NB4 (cell line): ENCODE measurements at regions not wholly inside any gene's neighbourhood (a gene's known extent, or its start where the extent isn't known, plus 50 kb on each side); places are given as distances from the start of the nearest gene placed in this dataset.

Experiments used
- DNase-seq: peaks from one replicate; pipeline ENCODE4 v3.0.0; 2010; ENCODE audit warnings: low read depth
- H3K4me3 ChIP-seq: one replicate; pipeline ENCODE4 v1.5.1; 2011; ENCODE audit warnings: mild to moderate bottlenecking, low read depth, low read length, moderate library complexity
- MYC ChIP-seq: IDR thresholded peaks from 2 replicates; pipeline ENCODE4 v1.6.1; 2011; ENCODE audit warnings: low read depth, low read length
- POLR2A ChIP-seq: IDR thresholded peaks from 2 replicates; pipeline ENCODE4 v1.6.1; 2011; ENCODE audit warnings: mild to moderate bottlenecking; ENCODE audit not compliant: insufficient read length; ENCODE audit errors: extremely low read depth
- TF ChIP-seq, protein P1 (sequence below): IDR thresholded peaks from 2 replicates; pipeline ENCODE4 v1.6.1; 2011; ENCODE audit warnings: low read depth, low read length
- TF ChIP-seq, protein P2 (sequence below): IDR thresholded peaks from one replicate; pipeline ENCODE4 v1.5.1; 2012; ENCODE audit warnings: low read depth, low read length

DNA sequence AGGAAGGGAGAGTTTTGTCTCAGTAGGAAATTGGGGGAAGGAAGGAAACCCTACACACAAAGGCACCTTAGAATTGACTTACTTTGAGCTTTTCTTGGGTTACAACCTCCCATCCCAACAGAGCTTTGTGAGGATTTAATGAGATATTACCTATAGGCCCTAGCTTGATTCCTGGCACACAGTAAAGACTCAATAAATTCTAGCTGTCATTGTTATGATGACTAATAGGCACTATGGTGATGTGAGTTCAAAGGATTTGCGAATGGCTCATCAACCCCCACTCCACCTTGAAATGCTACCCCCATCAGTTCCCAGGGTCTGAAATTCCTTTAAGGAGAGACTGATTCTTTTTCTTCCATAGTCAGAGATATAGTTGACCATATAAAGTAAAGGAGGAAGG, 67.9 kb upstream of the SMNDC1 start:
- TF ChIP-seq POLR2A: no peak
- no peak for TF ChIP-seq MYC
- TF ChIP-seq, protein P1, sequence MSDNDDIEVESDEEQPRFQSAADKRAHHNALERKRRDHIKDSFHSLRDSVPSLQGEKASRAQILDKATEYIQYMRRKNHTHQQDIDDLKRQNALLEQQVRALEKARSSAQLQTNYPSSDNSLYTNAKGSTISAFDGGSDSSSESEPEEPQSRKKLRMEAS: no peak
- TF ChIP-seq, protein P2, sequence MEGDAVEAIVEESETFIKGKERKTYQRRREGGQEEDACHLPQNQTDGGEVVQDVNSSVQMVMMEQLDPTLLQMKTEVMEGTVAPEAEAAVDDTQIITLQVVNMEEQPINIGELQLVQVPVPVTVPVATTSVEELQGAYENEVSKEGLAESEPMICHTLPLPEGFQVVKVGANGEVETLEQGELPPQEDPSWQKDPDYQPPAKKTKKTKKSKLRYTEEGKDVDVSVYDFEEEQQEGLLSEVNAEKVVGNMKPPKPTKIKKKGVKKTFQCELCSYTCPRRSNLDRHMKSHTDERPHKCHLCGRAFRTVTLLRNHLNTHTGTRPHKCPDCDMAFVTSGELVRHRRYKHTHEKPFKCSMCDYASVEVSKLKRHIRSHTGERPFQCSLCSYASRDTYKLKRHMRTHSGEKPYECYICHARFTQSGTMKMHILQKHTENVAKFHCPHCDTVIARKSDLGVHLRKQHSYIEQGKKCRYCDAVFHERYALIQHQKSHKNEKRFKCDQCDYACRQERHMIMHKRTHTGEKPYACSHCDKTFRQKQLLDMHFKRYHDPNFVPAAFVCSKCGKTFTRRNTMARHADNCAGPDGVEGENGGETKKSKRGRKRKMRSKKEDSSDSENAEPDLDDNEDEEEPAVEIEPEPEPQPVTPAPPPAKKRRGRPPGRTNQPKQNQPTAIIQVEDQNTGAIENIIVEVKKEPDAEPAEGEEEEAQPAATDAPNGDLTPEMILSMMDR: no peak
- no peak for DNase-seq
- H3K4me3 ChIP-seq: no peak overlapping the region

DNA sequence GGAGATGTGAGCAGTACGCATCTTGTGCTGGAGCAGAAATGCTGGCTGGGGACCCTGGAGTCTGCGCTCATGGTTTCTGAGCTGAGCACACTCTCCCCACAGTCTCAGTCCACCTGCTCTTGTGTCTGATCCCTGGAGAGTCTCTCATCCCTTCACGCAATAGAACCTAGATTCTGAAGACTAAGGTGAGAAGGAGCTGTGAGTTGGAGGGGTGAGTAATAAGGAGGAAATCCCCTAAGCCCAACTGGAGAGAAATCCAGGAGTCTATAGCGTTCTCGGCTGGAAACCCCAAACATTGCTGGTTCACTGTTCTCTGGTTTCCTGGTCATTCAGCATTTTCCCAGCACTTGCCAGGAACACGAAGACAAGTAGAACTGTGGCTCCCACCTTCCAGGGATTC, 68.3 kb upstream of the SMNDC1 start:
- no peak for DNase-seq
- no peak overlapping the region for H3K4me3 ChIP-seq
- TF ChIP-seq, protein P2: no peak
- no peak for TF ChIP-seq MYC
- TF ChIP-seq, protein P1: no peak
- no peak for TF ChIP-seq POLR2A

DNA sequence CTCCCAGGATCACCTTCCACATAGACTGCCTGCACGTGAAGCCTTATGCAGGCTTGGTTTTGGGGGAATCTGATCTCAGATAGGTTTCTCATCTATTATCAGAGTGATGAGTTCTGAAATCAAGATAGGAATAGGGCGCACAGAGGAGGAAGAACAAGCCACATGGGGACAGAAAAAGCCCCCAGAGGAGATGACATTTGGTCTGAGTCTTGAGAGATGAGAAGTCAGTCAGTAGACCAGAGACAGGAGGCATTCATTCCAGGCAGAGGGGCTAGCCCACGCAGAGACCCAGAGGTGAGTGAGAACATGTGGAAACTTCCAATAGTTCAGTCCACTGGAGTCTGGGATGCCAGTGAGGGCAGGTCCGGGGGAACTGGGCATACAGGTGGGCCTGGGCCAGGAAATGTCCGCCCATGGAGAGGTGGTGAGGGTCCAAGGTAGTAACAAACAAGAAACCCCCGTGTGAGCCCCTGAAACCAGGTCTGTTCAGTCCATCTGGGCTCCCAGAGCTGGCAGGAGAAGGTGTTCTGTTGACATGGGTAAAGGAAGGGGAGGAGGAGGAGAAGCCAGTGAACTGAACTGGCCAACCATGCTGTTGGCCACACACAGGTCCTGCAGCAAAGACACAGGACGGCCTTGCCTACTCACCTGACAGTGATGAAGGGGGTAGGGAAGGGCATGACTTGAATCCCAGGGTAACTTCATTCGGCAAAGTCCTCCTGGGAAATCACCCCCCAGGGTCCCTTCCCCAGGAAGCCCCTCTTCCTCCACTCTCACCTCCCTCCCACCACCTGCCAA, 69.3 kb upstream of the SMNDC1 start:
- TF ChIP-seq, protein P1: no peak
- TF ChIP-seq, protein P2: no peak
- TF ChIP-seq POLR2A: no peak
- TF ChIP-seq MYC: no peak
- H3K4me3 ChIP-seq: no peak overlapping the region
- DNase-seq: no peak

DNA sequence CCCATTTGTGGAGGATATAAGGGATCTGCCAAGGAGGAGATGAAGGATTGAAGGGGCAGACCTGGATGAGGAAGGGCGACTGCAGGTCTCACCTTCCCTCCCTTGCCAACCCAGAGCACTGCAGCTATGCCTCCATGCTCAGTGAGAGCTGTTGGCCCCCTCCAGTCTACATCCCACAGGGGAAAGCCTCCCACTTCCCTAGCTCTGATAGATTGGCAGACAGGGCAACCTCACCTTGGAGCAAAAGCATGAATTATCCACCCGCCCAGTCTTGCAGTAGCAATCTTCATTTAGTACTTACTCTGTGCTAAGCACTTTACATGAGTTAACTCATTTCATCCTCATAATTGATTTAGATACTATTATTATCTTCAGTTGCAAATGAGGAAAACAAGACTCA, 70.4 kb upstream of the SMNDC1 start:
- TF ChIP-seq POLR2A (no peak), MYC (no peak)
- TF ChIP-seq, protein P2: no peak
- TF ChIP-seq, protein P1: no peak
- DNase-seq: no peak
- H3K4me3 ChIP-seq: no peak overlapping the region

DNA sequence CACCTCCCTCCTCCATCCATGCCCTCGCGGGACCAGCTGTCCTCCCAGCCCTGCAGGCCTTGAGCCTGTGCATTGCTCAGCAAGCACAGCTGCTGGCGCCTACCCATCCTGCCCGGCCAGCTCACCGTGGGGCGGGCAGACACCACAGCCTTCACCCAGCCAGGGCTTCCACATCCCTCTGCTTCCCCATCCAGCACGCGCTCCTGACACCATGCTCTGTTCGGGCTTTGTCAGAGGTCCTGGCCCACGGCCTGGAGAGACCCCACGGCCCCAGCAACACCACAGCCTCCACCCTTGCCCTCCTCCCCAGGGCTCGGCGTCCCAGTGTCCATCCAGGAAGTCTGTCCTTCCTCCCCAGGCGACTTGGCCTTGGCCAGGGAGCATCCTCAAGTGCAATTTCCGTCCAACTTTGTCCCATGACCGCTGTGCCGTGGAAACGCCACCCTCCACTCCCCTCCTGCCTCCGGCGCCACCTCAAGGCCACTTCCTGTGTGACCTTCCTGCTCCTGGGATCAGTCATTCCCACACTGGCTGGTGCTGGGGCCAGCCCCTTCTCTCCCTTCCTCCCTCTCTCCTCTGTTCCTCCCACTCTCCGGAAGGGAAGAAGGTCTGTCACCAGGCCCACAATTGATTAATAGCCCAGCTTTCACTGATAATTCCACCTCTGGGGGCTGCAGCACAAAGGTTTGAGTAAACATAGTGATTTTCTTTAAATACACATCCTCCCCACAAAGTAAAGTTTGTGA, 71.5 kb upstream of the SMNDC1 start:
- H3K4me3 ChIP-seq: no peak overlapping the region
- TF ChIP-seq, protein P2: no peak
- TF ChIP-seq, protein P1: no peak
- peak; percentile 18 for DNase-seq
